ENCODE measurements at regions not wholly inside any gene's neighbourhood (a gene's known extent, or its start where the extent isn't known, plus 50 kb on each side); places are given as distances from the start of the nearest gene placed in this dataset.

DNA sequence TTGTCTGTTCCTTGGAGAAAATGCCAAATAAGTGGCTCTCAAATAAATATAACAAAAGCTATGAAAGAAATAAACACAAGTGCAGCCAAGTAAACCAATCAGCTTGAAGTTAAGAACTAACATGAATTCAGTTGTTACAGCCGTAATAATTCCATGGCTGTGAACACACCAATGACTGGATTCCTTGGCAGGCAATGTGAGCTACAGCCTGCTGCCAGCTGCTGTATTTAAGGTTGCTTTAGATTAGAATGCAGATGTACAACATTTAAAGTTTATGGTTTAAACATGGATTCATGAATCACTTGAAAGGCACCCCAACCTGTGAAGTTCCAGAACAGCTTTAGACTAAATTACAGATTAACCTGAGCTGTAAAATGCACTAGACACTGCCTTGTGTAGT, 626.4 kb upstream of the SEMA6A start:
- Histone ChIP-seq H4K20me1 (ENCODE audit: insufficient read depth) (no peaks in the 10 kb centered on the region), H3K4me3 (ENCODE audit: low read length) (no peak overlapping the region), H3K79me2 (replicated peaks; ENCODE audit: insufficient read depth, low read length) (no peaks in the 10 kb centered on the region), H2AFZ (ENCODE audit: low read depth, low read length) (no peak overlapping the region), H3K9ac (ENCODE audit: low read length) (no peak overlapping the region), H3K27ac (ENCODE audit: low read length) (no peak overlapping the region), H3K9me2 (ENCODE audit: insufficient read depth, low read length) (no peaks in the 10 kb centered on the region), H3F3A (ENCODE audit: insufficient read depth, low read length, poor library complexity, severe bottlenecking) (no peaks in the 10 kb centered on the region), H3K9me3 (ENCODE audit: low read length) (no peaks in the 10 kb centered on the region), H3K36me3 (ENCODE audit: insufficient read depth, low read length) (no peaks in the 10 kb centered on the region), H3K27me3 (ENCODE audit: insufficient read depth, low read depth, low read length) (no peaks in the 10 kb centered on the region), H3K4me2 (ENCODE audit: low read length) (no peak overlapping the region)
- no peak for TF ChIP-seq RAD21 (conservative IDR thresholded peaks at IDR 0.05)
- no peak for TF ChIP-seq POLR2AphosphoS5 (IDR thresholded peaks at IDR 0.05)

DNA sequence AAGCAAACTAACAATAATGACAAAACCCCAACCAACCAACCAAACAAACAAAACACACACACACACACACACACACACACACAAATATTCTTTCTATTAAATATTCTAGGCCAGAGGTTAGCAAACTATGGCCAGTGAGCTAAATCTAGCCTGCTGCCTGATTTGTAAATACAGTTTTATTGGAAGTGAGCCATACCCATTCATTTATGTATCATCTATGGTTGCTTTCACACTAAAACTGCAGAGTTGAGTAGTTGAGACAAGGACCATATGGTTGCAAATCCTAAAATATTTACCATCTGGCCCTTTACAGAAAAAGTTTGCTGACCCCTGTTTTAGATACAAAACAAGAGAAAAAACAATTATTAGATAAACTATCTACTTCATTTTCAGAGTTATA, 620.5 kb upstream of the SEMA6A start:
- Histone ChIP-seq H3F3A (ENCODE audit: insufficient read depth, low read length, poor library complexity, severe bottlenecking) (no peaks in the 10 kb centered on the region), H3K36me3 (ENCODE audit: insufficient read depth, low read length) (no peaks in the 10 kb centered on the region), H3K27me3 (ENCODE audit: insufficient read depth, low read depth, low read length) (no peaks in the 10 kb centered on the region), H2AFZ (ENCODE audit: low read depth, low read length) (no peak overlapping the region), H3K9me3 (ENCODE audit: low read length) (no peaks in the 10 kb centered on the region), H3K79me2 (replicated peaks; ENCODE audit: insufficient read depth, low read length) (no peaks in the 10 kb centered on the region), H3K4me2 (ENCODE audit: low read length) (no peak overlapping the region), H3K9me2 (ENCODE audit: insufficient read depth, low read length) (no peaks in the 10 kb centered on the region), H3K9ac (ENCODE audit: low read length) (no peak overlapping the region), H3K4me3 (ENCODE audit: low read length) (no peak overlapping the region), H4K20me1 (ENCODE audit: insufficient read depth) (no peaks in the 10 kb centered on the region), H3K27ac (ENCODE audit: low read length) (no peak overlapping the region)
- TF ChIP-seq CTCF (IDR thresholded peaks at IDR 0.05; ENCODE audit: poor library complexity, severe bottlenecking) = no peak
- no peak for TF ChIP-seq REST (IDR thresholded peaks at IDR 0.05; ENCODE audit: borderline replicate concordance)
- no peak for TF ChIP-seq POLR2AphosphoS5 (IDR thresholded peaks at IDR 0.05)
- no peak for TF ChIP-seq RAD21 (conservative IDR thresholded peaks at IDR 0.05)
- no peak for TF ChIP-seq TAF1 (IDR thresholded peaks at IDR 0.05; ENCODE audit: low read depth)
- no peak for TF ChIP-seq EZH2 (IDR thresholded peaks at IDR 0.05; ENCODE audit: borderline replicate concordance, insufficient read depth, low read length, poor library complexity, severe bottlenecking)
- no peak for TF ChIP-seq SMC3 (conservative IDR thresholded peaks at IDR 0.05; ENCODE audit: poor library complexity)
- TF ChIP-seq MXI1 (conservative IDR thresholded peaks at IDR 0.05; ENCODE audit: poor library complexity, severe bottlenecking) = no peak
- no peak for TF ChIP-seq EP300 (conservative IDR thresholded peaks at IDR 0.05; ENCODE audit: poor library complexity, severe bottlenecking)

- Histone ChIP-seq H4K20me1 (ENCODE audit: insufficient read depth) (no peaks in the 10 kb centered on the region), H3K4me3 (ENCODE audit: low read length) (no peak overlapping the region), H3K9me2 (ENCODE audit: insufficient read depth, low read length) (no peaks in the 10 kb centered on the region), H3K79me2 (replicated peaks; ENCODE audit: insufficient read depth, low read length) (no peaks in the 10 kb centered on the region), H3K27ac (ENCODE audit: low read length) (no peak overlapping the region), H3K27me3 (ENCODE audit: insufficient read depth, low read depth, low read length) (no peaks in the 10 kb centered on the region), H3K9me3 (ENCODE audit: low read length) (no peaks in the 10 kb centered on the region), H3K4me2 (ENCODE audit: low read length) (no peak overlapping the region), H2AFZ (ENCODE audit: low read depth, low read length) (no peak overlapping the region), H3F3A (ENCODE audit: insufficient read depth, low read length, poor library complexity, severe bottlenecking) (no peaks in the 10 kb centered on the region), H3K9ac (ENCODE audit: low read length) (no peak overlapping the region), H3K36me3 (ENCODE audit: insufficient read depth, low read length) (no peaks in the 10 kb centered on the region)
- TF ChIP-seq SMC3 (conservative IDR thresholded peaks at IDR 0.05; ENCODE audit: poor library complexity) (no peak), EZH2 (IDR thresholded peaks at IDR 0.05; ENCODE audit: borderline replicate concordance, insufficient read depth, low read length, poor library complexity, severe bottlenecking) (no peak), EP300 (conservative IDR thresholded peaks at IDR 0.05; ENCODE audit: poor library complexity, severe bottlenecking) (no peak), TAF1 (IDR thresholded peaks at IDR 0.05; ENCODE audit: low read depth) (no peak), POLR2AphosphoS5 (IDR thresholded peaks at IDR 0.05) (no peak), CTCF (IDR thresholded peaks at IDR 0.05; ENCODE audit: poor library complexity, severe bottlenecking) (no peak), MXI1 (conservative IDR thresholded peaks at IDR 0.05; ENCODE audit: poor library complexity, severe bottlenecking) (no peak), REST (IDR thresholded peaks at IDR 0.05; ENCODE audit: borderline replicate concordance) (no peak), RAD21 (conservative IDR thresholded peaks at IDR 0.05) (no peak)
Measured at GRCh38 chr5:117191251-117191650, 616.6 kb upstream of the SEMA6A start.
